GM18909 (cell line): ENCODE measurements at regions not wholly inside any gene's neighbourhood (a gene's known extent, or its start where the extent isn't known, plus 50 kb on each side); places are given as distances from the start of the nearest gene placed in this dataset.
A peak's percentile ranks its signal among the peaks of the same experiment; 100 is the strongest.

ENCODE experiments used
- ATAC-seq: cut with Tn5 transposase; IDR thresholded peaks from one replicate; pipeline ENCODE4 v1.9.1; 2021; ENCODE audit warnings: mild to moderate bottlenecking; ENCODE audit not compliant: unreplicated experiment, poor library complexity

GRCh38 chr6:16871047-16871446 is 109.8 kb upstream of the ATXN1 start:
- ATAC-seq, result no peak

GRCh38 chr6:16868968-16869367 is 107.7 kb upstream of the ATXN1 start:
- no peak for ATAC-seq

GRCh38 chr6:16857969-16858592 is 96.8 kb upstream of the ATXN1 start:
- no peak for ATAC-seq

- peak; percentile 68 for ATAC-seq
Measured at GRCh38 chr6:16855460-16855859, 94.2 kb upstream of the ATXN1 start.

- peak; percentile 83 for ATAC-seq
Measured at GRCh38 chr6:16854986-16855385, 93.7 kb upstream of the ATXN1 start.

- ATAC-seq, result no peak
Measured at GRCh38 chr6:16852671-16853070, 91.4 kb upstream of the ATXN1 start.

- peak; percentile 47 for ATAC-seq
Measured at GRCh38 chr6:16851758-16852157, 90.5 kb upstream of the ATXN1 start.

GRCh38 chr6:16851044-16851540 is 89.8 kb upstream of the ATXN1 start:
- ATAC-seq, result no peak

GRCh38 chr6:16850681-16851026 is 89.4 kb upstream of the ATXN1 start:
- no peak for ATAC-seq

GRCh38 chr6:16849988-16850680 is 88.9 kb upstream of the ATXN1 start:
- ATAC-seq, result no peak

GRCh38 chr6:16849280-16849987 is 88.2 kb upstream of the ATXN1 start:
- ATAC-seq, result no peak

GRCh38 chr6:16846399-16846778 is 85.1 kb upstream of the ATXN1 start:
- no peak for ATAC-seq

- no peak for ATAC-seq
Measured at GRCh38 chr6:16844183-16844582, 82.9 kb upstream of the ATXN1 start.

GRCh38 chr6:16842676-16843075 is 81.4 kb upstream of the ATXN1 start:
- ATAC-seq, result no peak

GRCh38 chr6:16841241-16841640 is 80.0 kb upstream of the ATXN1 start:
- no peak for ATAC-seq

- peak; percentile 47 for ATAC-seq
Measured at GRCh38 chr6:16840725-16841124, 79.5 kb upstream of the ATXN1 start.

GRCh38 chr6:16840291-16840690 is 79.0 kb upstream of the ATXN1 start:
- ATAC-seq, result no peak

- ATAC-seq, result no peak
Measured at GRCh38 chr6:16839631-16840179, 78.4 kb upstream of the ATXN1 start.

- no peak for ATAC-seq
Measured at GRCh38 chr6:16837217-16837972, 76.1 kb upstream of the ATXN1 start.

- ATAC-seq, result peak; percentile 86
Measured at GRCh38 chr6:16836144-16836981, 75.1 kb upstream of the ATXN1 start.
